ENCODE measurements at regions not wholly inside any gene's neighbourhood (a gene's known extent, or its start where the extent isn't known, plus 50 kb on each side); places are given as distances from the start of the nearest gene placed in this dataset.

- DNase-seq: no peak
Observed at GRCh38 chr13:40271931-40272775, 394.3 kb downstream of the FOXO1 start.

- DNase-seq: no peak
Observed at GRCh38 chr13:40272776-40273139, 393.7 kb downstream of the FOXO1 start.

GRCh38 chr13:40273253-40274025 is 393.0 kb downstream of the FOXO1 start:
- DNase-seq: no peak

- DNase-seq: no peak
Observed at GRCh38 chr13:40274103-40274502, 392.3 kb downstream of the FOXO1 start.

- no peak for DNase-seq
Observed at GRCh38 chr13:40275155-40275554, 391.3 kb downstream of the FOXO1 start.

GRCh38 chr13:40275636-40276035 is 390.8 kb downstream of the FOXO1 start:
- DNase-seq: no peak

- DNase-seq: no peak
Observed at GRCh38 chr13:40283666-40284065, 382.8 kb downstream of the FOXO1 start.

GRCh38 chr13:40285634-40286033 is 380.8 kb downstream of the FOXO1 start:
- no peak for DNase-seq

GRCh38 chr13:40287428-40287827 is 379.0 kb downstream of the FOXO1 start:
- no peak for DNase-seq

- DNase-seq: no peak
Observed at GRCh38 chr13:40288259-40288658, 378.2 kb downstream of the FOXO1 start.

GRCh38 chr13:40290758-40291157 is 375.7 kb downstream of the FOXO1 start:
- DNase-seq: no peak

GRCh38 chr13:40292108-40292507 is 374.3 kb downstream of the FOXO1 start:
- DNase-seq: no peak

- DNase-seq: no peak
Observed at GRCh38 chr13:40292536-40292935, 373.9 kb downstream of the FOXO1 start.

GRCh38 chr13:40302351-40302750 is 364.1 kb downstream of the FOXO1 start:
- DNase-seq: no peak

- DNase-seq: no peak
Observed at GRCh38 chr13:40304391-40304790, 362.1 kb downstream of the FOXO1 start.

GRCh38 chr13:40306817-40307216 is 359.6 kb downstream of the FOXO1 start:
- DNase-seq: no peak

- no peak for DNase-seq
Observed at GRCh38 chr13:40309881-40310280, 356.6 kb downstream of the FOXO1 start.

GRCh38 chr13:40311356-40312101 is 354.9 kb downstream of the FOXO1 start:
- no peak for DNase-seq

- DNase-seq: no peak
Observed at GRCh38 chr13:40313269-40314200, 352.9 kb downstream of the FOXO1 start.

GRCh38 chr13:40315416-40316064 is 350.9 kb downstream of the FOXO1 start:
- DNase-seq: no peak

- no peak for DNase-seq
Observed at GRCh38 chr13:40316301-40316700, 350.1 kb downstream of the FOXO1 start.

- DNase-seq: no peak
Observed at GRCh38 chr13:40317980-40318327, 348.5 kb downstream of the FOXO1 start.

Data from NCI-H187 treated with DMSO at 0.1 percent for 48 hours (cell line).